Fibroblast of peridontal ligament (primary cell): ENCODE measurements at regions not wholly inside any gene's neighbourhood (a gene's known extent, or its start where the extent isn't known, plus 50 kb on each side); places are given as distances from the start of the nearest gene placed in this dataset.
"Not testable (repeated sequence)": the region's sequence is repeated elsewhere in the genome, so short reads cannot be mapped to it uniquely, and the experiment has no call there.

Experiments used
- DNase-seq: peaks from one replicate; pipeline ENCODE4 v3.0.0-alpha.2; 2010; ENCODE audit errors: extremely low read depth

DNA sequence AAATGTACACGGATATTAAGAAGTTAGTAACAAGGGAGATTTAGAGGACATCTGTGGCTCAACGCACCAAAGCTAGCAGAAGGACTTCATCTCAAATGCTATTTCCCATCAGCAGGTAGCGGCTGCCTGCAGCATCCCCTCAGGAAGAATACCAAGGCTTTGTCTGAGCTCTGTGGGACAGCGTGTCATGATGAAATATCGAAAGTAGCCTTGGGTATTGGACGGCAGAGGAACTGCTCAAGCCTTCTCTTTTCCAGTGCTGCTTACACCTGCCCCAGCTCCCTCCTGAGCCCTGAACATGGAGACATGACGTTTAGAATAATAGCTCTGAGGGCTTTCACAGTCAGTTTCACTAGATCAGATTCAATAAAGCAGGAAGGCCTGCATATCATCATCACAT lies 241.6 kb downstream of the SUCLG1 start:
- DNase-seq, result no peak

GRCh38 chr2:84214455-84214854 lies 244.6 kb downstream of the SUCLG1 start:
- no peak for DNase-seq

- DNase-seq, result no peak
Observed at GRCh38 chr2:84212611-84213314, 246.3 kb downstream of the SUCLG1 start.

- DNase-seq, result no peak
Observed at GRCh38 chr2:84209941-84210340, 249.1 kb downstream of the SUCLG1 start.

DNA sequence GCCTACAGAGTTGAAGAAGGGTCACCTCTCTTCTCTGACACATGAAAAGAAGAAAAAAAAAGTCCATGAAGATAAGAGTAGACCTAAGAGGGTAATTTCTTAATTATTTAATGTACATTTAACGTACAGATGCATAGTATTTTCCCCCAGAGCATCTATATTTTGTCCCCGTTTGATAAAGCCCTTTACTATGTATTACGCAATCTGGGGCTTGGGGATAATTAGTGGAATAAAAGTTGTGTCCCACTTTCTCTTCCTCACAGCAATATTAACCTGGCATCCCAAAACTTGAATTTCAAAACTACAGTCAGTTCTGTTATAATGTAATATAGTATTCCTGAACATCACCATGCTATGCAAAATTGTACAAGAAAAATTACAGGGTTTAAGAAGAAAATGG lies 254.1 kb downstream of the SUCLG1 start:
- DNase-seq, result no peak

GRCh38 chr2:84202166-84202565 lies 256.9 kb downstream of the SUCLG1 start:
- no peak for DNase-seq

GRCh38 chr2:84201158-84201557 lies 257.9 kb downstream of the SUCLG1 start:
- no peak for DNase-seq

GRCh38 chr2:84197901-84198300 lies 261.2 kb downstream of the SUCLG1 start:
- no peak for DNase-seq

DNA sequence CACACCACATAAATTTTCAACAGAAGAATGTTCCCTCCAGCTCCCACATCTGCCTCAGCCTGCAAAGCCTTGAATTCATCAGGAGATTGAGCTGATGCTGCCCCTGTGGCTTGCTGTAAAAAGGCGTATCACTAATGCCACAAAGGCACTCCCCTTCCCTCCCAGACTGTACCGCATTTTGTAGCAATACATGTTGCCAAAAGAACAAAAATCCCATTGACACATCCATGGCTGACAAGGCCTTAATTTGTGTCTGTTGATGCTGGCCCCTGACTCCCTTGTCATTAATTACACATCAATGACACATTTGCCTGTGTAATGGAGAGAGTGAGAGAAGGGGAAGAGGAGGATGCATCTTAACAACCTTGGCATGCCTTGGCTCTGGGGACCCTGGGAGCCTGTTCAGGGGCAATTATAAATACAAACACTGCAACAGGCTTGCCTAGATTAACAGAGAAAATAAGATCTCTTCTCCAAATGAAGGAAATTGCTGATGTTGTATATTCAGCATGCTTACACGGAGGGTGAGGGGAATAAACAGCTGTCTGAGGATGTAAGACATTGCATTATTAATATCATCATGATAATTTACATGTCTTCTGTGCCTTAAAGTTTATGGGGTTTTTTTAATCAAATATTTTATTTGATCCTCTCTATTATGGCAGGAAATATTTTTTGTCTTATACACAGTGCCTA lies 264.0 kb downstream of the SUCLG1 start:
- no peak for DNase-seq

GRCh38 chr2:84194181-84194580 lies 264.9 kb downstream of the SUCLG1 start:
- no peak for DNase-seq

DNA sequence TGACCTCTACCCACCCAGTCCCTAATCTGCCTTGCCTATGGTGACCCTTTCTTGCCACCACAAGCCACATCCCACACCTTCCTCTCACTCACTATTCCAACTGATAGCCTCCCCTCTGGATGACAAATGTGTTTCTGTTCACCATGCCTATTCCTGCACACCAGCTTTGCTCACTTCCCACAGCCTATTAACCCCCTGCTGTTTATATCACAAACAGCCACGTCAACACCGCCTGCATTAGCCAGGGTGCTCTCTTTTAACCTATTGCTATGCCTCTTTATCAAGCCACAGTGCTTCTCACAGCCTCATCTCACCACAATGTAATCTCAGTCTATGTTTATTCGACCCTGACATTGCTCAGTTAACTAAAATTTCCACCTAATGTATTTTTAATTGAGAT lies 271.8 kb downstream of the SUCLG1 start:
- DNase-seq, result no peak

DNA sequence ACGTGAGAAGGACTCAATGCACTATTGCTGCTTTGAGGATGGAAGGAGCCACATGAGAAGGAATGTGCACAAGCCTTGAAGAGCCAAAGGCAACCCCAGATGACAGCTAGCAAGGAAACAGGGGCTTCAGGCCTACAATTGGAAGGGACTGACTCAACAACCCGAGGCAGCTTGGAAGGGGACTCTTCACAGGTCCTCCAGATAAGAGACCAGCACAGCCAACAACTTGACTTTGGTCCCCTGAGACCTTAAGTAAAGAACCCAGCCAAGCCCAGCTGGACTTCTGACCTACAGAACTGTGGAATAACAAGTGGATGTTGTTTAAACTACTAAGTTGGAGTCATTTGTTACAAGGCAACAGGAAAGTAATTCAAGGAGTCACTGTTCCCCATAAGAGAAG lies 277.2 kb downstream of the SUCLG1 start:
- no peak for DNase-seq

- no peak for DNase-seq
Observed at GRCh38 chr2:84177733-84178132, 281.3 kb downstream of the SUCLG1 start.

GRCh38 chr2:84175970-84176369 lies 283.1 kb downstream of the SUCLG1 start:
- DNase-seq, result no peak

GRCh38 chr2:84175340-84175739 lies 283.7 kb downstream of the SUCLG1 start:
- no peak for DNase-seq

- DNase-seq, result no peak
Observed at GRCh38 chr2:84173041-84173440, 286.0 kb downstream of the SUCLG1 start.

DNA sequence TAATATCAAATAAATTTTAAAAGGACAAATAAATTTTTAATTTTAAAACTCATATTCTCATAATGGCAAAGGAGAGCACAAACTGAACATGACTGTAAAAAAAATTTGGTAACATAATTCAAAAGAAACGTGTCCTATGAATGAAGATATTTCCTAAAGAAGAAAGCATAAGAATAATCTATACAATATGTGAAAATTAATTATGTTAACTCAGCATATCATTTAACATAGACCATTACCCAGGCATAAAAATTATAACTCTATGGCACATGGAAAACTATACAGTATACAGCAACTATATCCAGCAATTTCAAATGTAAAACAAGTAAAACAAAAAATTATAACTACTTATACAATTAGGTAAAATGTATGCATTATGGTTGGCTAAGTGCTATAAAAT lies 288.1 kb downstream of the SUCLG1 start:
- DNase-seq, result no peak

GRCh38 chr2:84169871-84170270 lies 289.2 kb downstream of the SUCLG1 start:
- no peak for DNase-seq

DNA sequence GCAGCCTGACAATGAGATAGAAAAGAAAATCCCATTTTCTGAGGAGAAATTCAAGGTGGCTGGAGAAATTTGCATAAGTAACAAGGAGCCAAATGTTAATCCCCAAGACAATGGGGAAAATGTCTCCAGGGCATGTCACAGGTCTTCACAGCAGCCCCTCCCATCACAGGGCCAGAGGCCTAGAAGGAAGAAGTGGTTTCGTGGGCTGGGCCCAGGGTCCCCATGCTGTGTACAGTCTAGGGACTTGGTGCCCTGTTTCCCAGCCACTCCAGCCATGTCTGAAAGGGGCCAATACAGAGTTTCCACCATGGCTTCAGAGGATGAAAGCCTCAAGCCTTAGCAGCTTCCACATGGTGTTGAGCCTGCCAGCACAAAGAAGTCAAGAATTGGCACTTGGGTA lies 290.5 kb downstream of the SUCLG1 start:
- not testable (repeated sequence) for DNase-seq

DNA sequence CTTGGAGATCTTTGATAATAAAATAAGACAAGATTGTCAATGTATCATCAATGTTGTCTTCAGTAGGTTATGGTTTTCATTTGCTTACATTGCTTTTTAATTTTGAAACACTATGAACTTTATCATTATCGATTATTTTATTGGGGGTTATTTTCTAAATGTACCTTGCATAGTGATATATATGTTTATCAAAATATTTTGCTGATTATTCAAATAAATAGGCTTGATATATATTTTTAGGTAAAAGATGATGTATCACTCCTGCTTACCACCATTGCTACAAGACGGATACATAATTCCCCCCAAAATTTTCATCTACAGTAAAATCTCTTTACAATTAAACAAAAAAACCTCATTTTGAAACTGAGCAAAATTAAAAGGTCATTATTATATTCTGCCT lies 293.8 kb downstream of the SUCLG1 start:
- no peak for DNase-seq

- no peak for DNase-seq
Observed at GRCh38 chr2:84160453-84160852, 298.6 kb downstream of the SUCLG1 start.

- DNase-seq, result no peak
Observed at GRCh38 chr2:84158605-84159004, 300.5 kb downstream of the SUCLG1 start.

DNA sequence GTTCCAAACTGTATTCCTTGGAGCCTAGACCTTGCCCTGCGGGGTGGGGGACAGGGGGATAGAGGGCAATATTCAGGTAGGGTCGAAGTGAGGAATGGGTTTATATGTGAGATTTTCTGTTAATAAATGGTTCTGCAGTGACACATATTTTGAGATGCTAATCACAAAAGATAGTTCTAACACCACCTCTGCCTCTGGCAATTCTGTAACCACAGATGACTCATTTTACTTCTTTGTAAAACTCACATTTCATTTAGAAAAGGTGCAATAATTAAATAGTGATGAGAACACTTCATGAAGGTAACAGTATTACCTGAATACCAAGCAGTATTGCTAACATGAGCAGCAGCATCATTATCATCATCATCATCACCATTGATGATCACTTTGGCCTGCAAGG lies 306.6 kb downstream of the SUCLG1 start:
- DNase-seq, result no peak

DNA sequence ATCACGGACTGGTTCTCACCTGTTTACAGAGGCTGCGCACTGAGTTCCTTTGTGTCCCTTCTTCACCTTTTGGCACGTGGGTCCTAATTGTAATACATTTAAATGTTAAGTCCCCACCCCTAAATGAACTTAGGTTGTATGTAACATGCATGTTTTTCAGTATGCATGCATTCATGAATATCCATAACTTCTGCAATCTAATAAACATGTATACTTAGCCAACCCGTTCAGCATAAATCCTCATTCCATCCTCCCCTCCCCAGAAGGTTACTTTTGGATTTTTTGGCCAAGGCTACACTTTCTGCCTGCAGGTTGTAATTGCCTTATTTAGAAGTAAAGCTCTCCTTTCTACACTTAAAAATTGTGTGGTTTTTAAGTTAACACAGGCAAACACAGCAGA lies 314.7 kb downstream of the SUCLG1 start:
- DNase-seq, result no peak
